Cardiac septum (tissue), 1 donor: ENCODE measurements at regions not wholly inside any gene's neighbourhood (a gene's known extent, or its start where the extent isn't known, plus 50 kb on each side); places are given as distances from the start of the nearest gene placed in this dataset.
"Not testable (repeated sequence)": the region's sequence is repeated elsewhere in the genome, so short reads cannot be mapped to it uniquely, and the experiment has no call there.

Experiments used
- DNase-seq: peaks from one replicate; pipeline ENCODE4 v3.0.0-alpha.2; 2020; ENCODE audit warnings: low spot score
- intact Hi-C: fragments of 100-400 bp; cut with DNase I; formaldehyde crosslinking; loops from one replicate; pipeline ENCODE4 v1.14.0; 2022
- donor health status: DM: no; HTN: no; CAD: no.

- DNase-seq = no peak
- intact Hi-C loops = no loop called here
These were observed 237.1 kb upstream of the FAM3C start for GRCh38 chr7:121633186-121633585.

DNA sequence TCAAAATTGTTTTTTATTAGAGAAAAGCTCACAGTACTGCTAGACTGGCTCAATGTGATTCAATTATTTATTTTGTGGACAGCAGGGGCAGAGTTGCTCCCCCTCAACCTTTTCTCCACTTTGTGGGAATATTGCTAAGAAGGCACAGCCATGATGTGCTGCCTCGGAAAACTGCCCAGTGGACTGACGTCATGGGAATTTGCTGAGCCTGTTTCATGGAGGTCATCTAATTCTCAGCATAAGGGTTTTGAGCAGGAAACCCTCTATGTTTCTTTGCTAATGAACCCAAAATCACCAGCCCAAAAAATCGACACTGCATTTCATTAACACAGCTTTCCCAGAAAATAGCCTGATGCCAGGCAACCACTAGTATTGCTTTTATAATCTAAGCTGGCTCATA, 228.8 kb upstream of the FAM3C start:
- intact Hi-C loops = no loop called here
- peak; percentile 77 for DNase-seq

DNA sequence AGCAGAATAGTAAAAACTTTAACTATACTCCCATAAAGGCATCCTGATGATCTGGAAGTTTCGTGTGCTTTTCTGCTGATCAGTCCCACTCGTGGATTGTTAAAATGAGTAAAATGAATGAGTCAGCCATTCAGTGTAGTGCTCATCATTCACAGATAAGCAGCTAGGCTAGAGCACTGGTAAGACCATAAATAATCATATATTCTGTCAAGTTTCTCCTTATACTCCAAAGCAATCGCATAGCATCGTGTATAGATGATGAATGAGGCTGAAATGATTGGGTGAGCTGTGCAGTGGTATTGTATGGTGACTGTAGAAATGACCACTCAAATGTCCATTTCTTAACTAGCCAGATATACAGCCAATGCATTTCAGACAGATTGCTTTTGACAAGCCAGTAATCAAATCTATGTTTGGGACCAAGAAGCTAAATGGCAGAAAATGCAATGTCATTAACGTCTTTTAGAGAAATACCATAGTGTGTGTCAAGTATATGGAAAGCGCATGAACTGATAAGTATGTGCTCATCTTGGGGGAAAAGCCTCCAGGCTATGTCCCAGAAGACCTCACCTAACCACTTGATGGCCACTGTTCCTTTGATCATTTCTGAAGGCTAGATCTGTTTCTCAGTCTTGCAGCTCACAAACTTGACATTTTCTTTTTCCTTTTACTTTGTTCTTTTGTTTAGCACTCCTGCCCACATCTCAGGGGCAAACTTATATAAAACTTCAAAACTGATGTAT, 227.2 kb upstream of the FAM3C start:
- no peak for DNase-seq

DNA sequence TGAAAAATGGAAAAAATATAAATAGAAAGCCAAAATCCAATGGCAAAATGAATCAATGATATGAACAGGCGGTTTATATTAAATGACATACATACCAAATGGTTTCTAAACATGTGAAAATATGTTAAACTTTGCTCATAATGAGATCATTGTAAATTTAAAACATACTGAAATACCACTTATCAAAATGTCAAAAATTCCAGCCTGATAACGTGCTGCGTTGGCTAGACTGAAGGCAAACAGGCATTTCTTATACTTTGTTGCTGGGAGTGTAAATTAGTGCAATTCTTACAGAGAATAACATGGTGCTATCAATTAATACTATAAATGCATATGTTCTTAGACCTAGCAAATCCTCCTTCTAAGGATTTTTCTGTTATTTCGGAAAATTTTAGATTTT, 225.8 kb upstream of the FAM3C start:
- DNase-seq = no peak
- intact Hi-C loops = no loop called here

More for the DNA sequence above, 227.2 kb upstream of the FAM3C start:
- intact Hi-C loops = no loop called here

DNA sequence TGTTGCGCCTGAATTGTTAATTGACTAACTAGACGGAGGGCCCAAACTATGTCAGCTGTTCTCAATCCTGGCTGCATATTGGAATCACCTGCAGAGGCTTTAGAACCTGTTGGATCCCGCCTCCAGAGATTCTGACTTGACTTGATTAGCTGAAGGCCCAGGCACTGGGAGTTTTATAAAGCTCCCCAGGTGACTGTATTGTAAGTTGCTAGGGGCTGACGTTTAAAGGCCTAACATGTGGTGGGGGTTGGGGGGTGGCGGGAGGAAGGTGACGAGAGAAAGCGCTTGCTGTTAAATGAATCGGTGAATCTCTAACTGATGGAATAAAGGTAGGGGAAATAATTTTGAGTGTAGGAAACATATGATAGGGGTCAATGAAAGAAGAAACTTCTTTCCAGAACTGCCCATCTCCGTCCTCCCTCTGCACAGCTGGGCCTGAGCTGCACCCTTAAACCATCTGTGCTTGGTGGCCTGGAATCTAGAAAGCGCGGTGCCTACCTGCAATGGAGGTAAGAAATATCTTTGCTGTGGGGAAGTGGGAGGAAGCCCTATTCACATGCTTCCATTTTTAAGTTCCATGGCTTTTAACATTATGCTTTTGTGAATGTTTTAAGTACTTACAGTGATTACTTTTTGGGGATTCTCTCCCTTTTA, 225.0 kb upstream of the FAM3C start:
- no peak for DNase-seq
- intact Hi-C loops = no loop called here

DNA sequence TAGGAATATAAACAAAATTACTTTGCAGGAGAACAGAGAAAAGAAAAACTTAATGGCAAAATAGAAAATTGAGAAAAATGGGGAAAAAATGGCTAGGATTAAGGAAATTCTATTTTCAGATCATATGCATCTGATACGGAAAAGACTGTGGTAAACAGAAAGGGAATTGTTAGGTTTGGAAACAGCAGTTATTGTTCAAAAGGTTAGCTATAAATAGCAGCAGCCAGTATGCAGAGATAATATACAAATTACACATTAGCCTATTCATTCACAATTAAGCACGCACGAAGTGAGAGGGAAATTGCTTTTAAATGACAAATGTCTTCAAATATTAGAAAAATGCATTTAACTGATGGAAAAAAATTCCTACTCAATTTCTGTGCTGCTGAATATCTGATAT, 224.1 kb upstream of the FAM3C start:
- intact Hi-C loops = no loop called here
- no peak for DNase-seq

GRCh38 chr7:121618182-121618581, 222.1 kb upstream of the FAM3C start:
- no peak for DNase-seq
- intact Hi-C loops = no loop called here

GRCh38 chr7:121610243-121610642, 214.1 kb upstream of the FAM3C start:
- no peak for DNase-seq
- intact Hi-C loops = no loop called here

DNA sequence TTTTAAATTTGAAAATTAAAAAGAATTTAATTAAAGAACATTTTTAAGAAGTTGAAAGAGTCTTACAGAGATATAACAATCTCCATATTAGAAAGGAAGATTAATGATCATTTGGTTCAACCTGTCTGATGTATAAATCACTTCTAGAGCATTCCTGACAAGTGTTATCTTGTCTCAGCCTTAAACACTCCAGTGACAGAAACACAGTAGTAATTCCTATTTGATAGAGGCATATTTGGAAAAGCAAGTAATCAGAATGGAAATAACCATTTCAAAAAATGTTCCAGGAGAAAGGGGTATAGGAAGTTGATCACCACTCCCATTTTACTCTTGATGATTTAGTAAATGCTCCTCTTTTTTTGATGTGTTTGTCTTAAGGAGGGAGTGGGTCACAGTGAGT, 213.1 kb upstream of the FAM3C start:
- intact Hi-C loops = no loop called here
- DNase-seq = no peak

GRCh38 chr7:121608785-121609184, 212.7 kb upstream of the FAM3C start:
- DNase-seq = no peak
- intact Hi-C loops = no loop called here

DNA sequence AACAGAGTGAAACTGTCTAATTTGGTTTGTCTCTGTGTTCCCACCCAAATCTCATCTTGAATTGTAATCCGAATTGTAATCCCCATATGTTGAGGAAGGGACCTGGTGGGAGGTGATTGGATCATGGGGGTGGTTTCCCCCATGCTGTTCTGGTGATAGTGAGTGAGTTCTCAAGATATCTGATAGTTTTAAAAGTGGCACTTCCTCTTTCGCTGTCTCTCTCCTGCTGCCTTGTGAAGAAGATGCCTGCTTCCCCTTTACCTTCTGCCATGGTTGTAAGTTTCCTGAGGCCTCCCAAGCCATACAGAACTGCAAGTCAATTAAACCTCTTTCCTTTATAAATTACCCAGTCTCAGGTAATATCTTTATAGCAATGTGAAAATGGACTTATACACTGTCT, 212.1 kb upstream of the FAM3C start:
- intact Hi-C loops, DNase-seq: not testable (repeated sequence)

DNA sequence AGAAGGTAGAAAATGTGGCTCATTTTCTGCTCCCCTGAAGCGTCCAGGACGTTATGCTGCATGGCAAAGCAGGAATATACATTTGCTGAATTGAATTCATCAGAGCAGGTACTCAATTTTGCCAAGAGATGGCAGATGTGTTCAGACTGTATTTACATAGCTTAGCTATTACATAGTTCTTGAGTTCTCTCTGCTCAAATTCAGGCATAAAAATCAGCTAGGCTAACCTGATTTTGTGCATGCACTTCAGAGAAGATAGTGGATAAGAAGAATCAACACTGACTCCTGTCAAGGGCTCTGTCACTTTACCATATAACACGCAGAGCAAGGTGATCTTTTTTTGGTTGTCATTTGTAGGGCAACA, 209.2 kb upstream of the FAM3C start:
- no peak for DNase-seq
- intact Hi-C loops = no loop called here

DNA sequence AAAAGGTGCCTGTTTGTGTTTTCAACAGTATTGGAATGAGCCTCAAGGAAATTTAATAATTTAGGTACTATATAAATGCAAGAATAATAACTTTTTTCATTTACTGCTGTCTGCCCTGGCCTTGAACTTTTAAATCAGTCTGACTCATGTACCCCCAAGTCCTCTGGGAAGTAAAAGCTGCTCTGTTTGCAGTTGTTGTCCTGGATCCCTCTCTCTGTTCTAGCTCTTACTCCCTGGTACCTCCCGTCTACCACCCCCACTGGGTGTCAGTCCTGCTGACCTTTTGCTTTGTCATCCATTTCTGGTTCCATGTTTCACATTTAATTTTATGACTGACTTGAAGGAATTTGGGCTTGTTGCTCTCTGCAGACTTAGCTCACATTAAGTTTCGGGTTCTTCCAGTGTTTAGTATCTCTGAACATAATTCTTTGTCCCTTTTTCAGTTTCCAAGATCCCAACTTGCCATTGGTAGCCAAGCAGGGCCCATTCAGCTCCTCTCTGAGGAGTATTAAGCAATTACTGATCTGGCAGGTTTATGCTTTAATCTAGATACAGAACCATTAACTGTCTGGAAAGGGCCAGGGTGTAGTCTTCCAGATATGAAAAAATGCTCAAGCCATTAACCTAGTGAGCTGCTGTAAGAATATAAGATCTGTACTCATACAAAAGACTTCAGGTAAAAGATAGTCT, 208.7 kb upstream of the FAM3C start:
- intact Hi-C loops = no loop called here
- DNase-seq = no peak

GRCh38 chr7:121603886-121604285, 207.8 kb upstream of the FAM3C start:
- intact Hi-C loops = no loop called here
- DNase-seq = no peak

- intact Hi-C loops = no loop called here
- DNase-seq = no peak
These were observed 203.8 kb upstream of the FAM3C start for GRCh38 chr7:121599887-121600286.

GRCh38 chr7:121595758-121596696, 199.9 kb upstream of the FAM3C start:
- DNase-seq = no peak
- intact Hi-C loops = no loop called here

DNA sequence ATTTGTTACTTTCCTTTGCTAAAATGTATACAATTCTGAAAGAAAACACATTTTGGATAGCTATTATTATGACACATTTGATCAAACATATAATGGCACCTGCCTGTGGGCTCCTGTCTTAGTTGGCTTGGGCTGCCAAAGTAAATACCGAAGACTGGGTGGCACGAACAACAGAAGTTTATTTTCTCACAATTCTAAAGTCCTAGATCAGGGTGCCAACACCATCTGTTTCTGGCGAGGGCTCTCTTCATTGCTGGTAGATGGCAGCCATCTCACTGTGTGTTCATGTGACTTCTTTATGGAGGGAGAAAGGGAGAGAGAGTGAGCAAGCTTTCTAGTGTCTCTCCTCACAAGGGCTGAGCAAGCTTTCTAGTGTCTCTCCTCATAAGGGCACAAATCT, 195.8 kb upstream of the FAM3C start:
- DNase-seq = no peak
- intact Hi-C loops = no loop called here

GRCh38 chr7:121587435-121587834, 191.3 kb upstream of the FAM3C start:
- intact Hi-C loops = no loop called here

DNA sequence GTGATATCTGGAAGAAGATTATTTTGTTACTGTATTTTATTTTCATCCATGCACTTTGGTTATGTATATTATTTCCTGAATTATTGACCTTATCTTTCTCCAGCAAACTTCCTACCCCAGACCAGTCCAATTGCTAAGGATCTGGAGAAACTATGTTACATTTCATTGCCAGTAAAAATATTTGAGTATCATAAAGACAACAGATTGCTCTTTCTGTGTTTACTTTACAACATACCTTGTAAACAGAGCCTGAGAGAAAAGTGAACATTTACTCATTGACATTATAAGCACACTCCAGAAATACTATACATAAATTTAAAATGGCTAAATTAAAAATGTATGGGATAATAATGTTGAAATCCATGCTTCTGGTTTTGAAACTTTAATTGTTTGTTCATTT, 186.2 kb upstream of the FAM3C start:
- no peak for DNase-seq
- intact Hi-C loops = no loop called here

More at GRCh38 chr7:121587435-121587834, 191.3 kb upstream of the FAM3C start:
- DNase-seq = no peak

GRCh38 chr7:121579639-121580038, 183.5 kb upstream of the FAM3C start:
- intact Hi-C loops = no loop called here

More at GRCh38 chr7:121579639-121580038, 183.5 kb upstream of the FAM3C start:
- DNase-seq = no peak
